Mammary epithelial cell (primary cell): ENCODE measurements at regions not wholly inside any gene's neighbourhood (a gene's known extent, or its start where the extent isn't known, plus 50 kb on each side); places are given as distances from the start of the nearest gene placed in this dataset.

Experiments used
- CTCF ChIP-seq, 2 donors: IDR thresholded peaks in 1 of 2; conservative IDR thresholded peaks in 1 of 2; 2 replicates each; pipeline ENCODE4 v1.5.1; 2011 to 2012; ENCODE audit warnings: inconsistent platforms in 2 of 2, low read length in 2 of 2, mild to moderate bottlenecking in 2 of 2, control low read depth in 1 of 2, low read depth in 1 of 2; ENCODE audit not compliant: insufficient read depth in 1 of 2; ENCODE audit errors: extremely low read depth in 1 of 2
- EZH2 ChIP-seq: IDR thresholded peaks from 2 replicates; pipeline ENCODE4 v1.6.1; 2012; ENCODE audit warnings: low read length, inconsistent platforms, borderline replicate concordance

GRCh38 chr3:83813176-83813575, 1145.6 kb upstream of the CADM2 start:
- no peak for TF ChIP-seq CTCF (conservative IDR thresholded peaks at IDR 0.05 in 1 of 2, IDR thresholded peaks at IDR 0.05 in 1 of 2; ENCODE audit: extremely low read depth in 1 of 2, insufficient read depth in 1 of 2, low read depth in 1 of 2, low read length in 2 of 2)
- no peak for TF ChIP-seq EZH2
